CMK (cell line): ENCODE measurements at regions not wholly inside any gene's neighbourhood (a gene's known extent, or its start where the extent isn't known, plus 50 kb on each side); places are given as distances from the start of the nearest gene placed in this dataset.

Experiments
- DNase-seq: peaks from one replicate; pipeline ENCODE4 v3.0.0-alpha.2; 2010; ENCODE audit warnings: low read depth

- DNase-seq: no peak
Observed at GRCh38 chr7:131607291-131608115, 51.1 kb upstream of the PODXL start.

- DNase-seq: no peak
Observed at GRCh38 chr7:131606346-131607290, 50.2 kb upstream of the PODXL start.
